Natural killer cell (primary cell): ENCODE measurements at regions not wholly inside any gene's neighbourhood (a gene's known extent, or its start where the extent isn't known, plus 50 kb on each side); places are given as distances from the start of the nearest gene placed in this dataset.

Source experiments
- ATAC-seq, 3 donors: fragments of 150-1000 bp in 2 of 3; fragments of 200-7000 bp in 1 of 3; cut with Tn5 transposase; 1 replicate in 1 of 3; 2 replicates in 2 of 3; pipeline ENCODE4 v1.10.0; 2021; ENCODE audit warnings: mild to moderate bottlenecking in 2 of 3, moderate library complexity in 2 of 3
- DNase-seq, 2 donors: peaks; one replicate each; pipeline versions ENCODE4 v3.0.0 to v3.0.0-alpha.2; 2013 to 2021; ENCODE audit warnings: mixed read lengths in 1 of 2
- H3K27ac ChIP-seq: one replicate; pipeline ENCODE4 v1.5.1; 2013; ENCODE audit warnings: mild to moderate bottlenecking, low read length
- H3K27me3 ChIP-seq: one replicate; pipeline ENCODE4 v1.6.1; 2013; ENCODE audit warnings: low read length; ENCODE audit not compliant: control insufficient read depth, insufficient read depth
- H3K36me3 ChIP-seq: one replicate; pipeline ENCODE4 v1.6.1; 2013; ENCODE audit warnings: low read length; ENCODE audit not compliant: control insufficient read depth, insufficient read depth
- H3K4me1 ChIP-seq: one replicate; pipeline ENCODE4 v1.6.1; 2013; ENCODE audit warnings: low read length; ENCODE audit not compliant: control insufficient read depth, insufficient read depth
- H3K4me3 ChIP-seq: one replicate; pipeline ENCODE4 v1.5.1; 2013; ENCODE audit warnings: low read length
- H3K9me3 ChIP-seq: one replicate; pipeline ENCODE4 v1.6.1; 2013; ENCODE audit warnings: low read length; ENCODE audit not compliant: control insufficient read depth, insufficient read depth
- H3K27ac Mint-ChIP-seq, 2 donors: one replicate each; pipeline ENCODE4 v1.8.0; 2022; ENCODE audit warnings: mild to moderate bottlenecking in 2 of 2, mixed read lengths in 2 of 2, moderate library complexity in 1 of 2
- H3K27me3 Mint-ChIP-seq, 2 donors: one replicate each; pipeline ENCODE4 v1.8.0; 2022; ENCODE audit warnings: low read depth in 2 of 2, mixed read lengths in 2 of 2
- H3K36me3 Mint-ChIP-seq: one replicate; pipeline ENCODE4 v1.8.0; 2022; ENCODE audit warnings: mixed read lengths
- H3K4me1 Mint-ChIP-seq, 2 donors: one replicate each; pipeline ENCODE4 v1.8.0; 2022; ENCODE audit warnings: mixed read lengths in 2 of 2
- H3K4me3 Mint-ChIP-seq: one replicate; pipeline ENCODE4 v1.8.0; 2022; ENCODE audit warnings: mild to moderate bottlenecking, moderate library complexity, mixed read lengths
- H3K9me3 Mint-ChIP-seq, 2 donors: one replicate each; pipeline ENCODE4 v1.8.0; 2022; ENCODE audit warnings: mixed read lengths in 2 of 2
- CTCF ChIP-seq: fragments of 200-600 bp; IDR thresholded peaks from one replicate; pipeline ENCODE4 v1.8.0; 2022; ENCODE audit warnings: antibody characterized with exemption
- WGBS: methylation state at CpG from one replicate; pipeline ENCODE4 v1.1.7; 2013; ENCODE audit warnings: missing lambda C conversion rate; ENCODE audit not compliant: insufficient coverage; 5-methylcytosine and 5-hydroxymethylcytosine counted together
- intact Hi-C: fragments of 100-400 bp; cut with micrococcal nuclease; formaldehyde crosslinking; loops from one replicate; pipeline ENCODE4 v1.14.2; 2022

GRCh38 chr13:81995316-81995715 lies 1654.4 kb upstream of the SPRY2 start:
- H3K4me3 Mint-ChIP-seq, result no peak overlapping the region
- H3K4me1 Mint-ChIP-seq, result no peaks in the 10 kb centered on the region
- Histone ChIP-seq H3K27ac (no peak overlapping the region), H3K27me3 (no peaks in the 10 kb centered on the region), H3K4me3 (no peak overlapping the region), H3K9me3 (peaks cover 5% of the 10 kb centered on the region), H3K4me1 (no peaks in the 10 kb centered on the region), H3K36me3 (no peaks in the 10 kb centered on the region)
- no peak for DNase-seq
- no peaks in the 10 kb centered on the region for H3K27me3 Mint-ChIP-seq
- no peak for TF ChIP-seq CTCF
- intact Hi-C loops, result no loop called here
- no peak overlapping the region for H3K27ac Mint-ChIP-seq
- 86% methylated on average over 3 of the region's 3 CpGs for WGBS
- peaks cover 0 to 6% of the 10 kb centered on the region in 2 donors for H3K9me3 Mint-ChIP-seq
- no peak for ATAC-seq
- H3K36me3 Mint-ChIP-seq, result no peaks in the 10 kb centered on the region

GRCh38 chr13:81990652-81991051 lies 1649.7 kb upstream of the SPRY2 start:
- H3K9me3 Mint-ChIP-seq, result peaks cover 6 to 14% of the 10 kb centered on the region in 2 donors
- intact Hi-C loops, result no loop called here
- H3K27ac ChIP-seq, result no peak overlapping the region
- H3K4me1 Mint-ChIP-seq, result no peaks in the 10 kb centered on the region
- DNase-seq, result no peak
- H3K4me1 ChIP-seq, result no peaks in the 10 kb centered on the region
- no peak for TF ChIP-seq CTCF
- no peaks in the 10 kb centered on the region for H3K27me3 Mint-ChIP-seq
- H3K9me3 ChIP-seq, result peaks cover 5% of the 10 kb centered on the region
- H3K4me3 ChIP-seq, result no peak overlapping the region
- no peak overlapping the region for H3K4me3 Mint-ChIP-seq
- no peaks in the 10 kb centered on the region for H3K27me3 ChIP-seq
- H3K36me3 Mint-ChIP-seq, result peaks cover 8% of the 10 kb centered on the region
- ATAC-seq, result no peak
- no peak overlapping the region for H3K27ac Mint-ChIP-seq
- H3K36me3 ChIP-seq, result no peaks in the 10 kb centered on the region
- WGBS, result 96% methylated on average over 5 of the region's 6 CpGs

DNA sequence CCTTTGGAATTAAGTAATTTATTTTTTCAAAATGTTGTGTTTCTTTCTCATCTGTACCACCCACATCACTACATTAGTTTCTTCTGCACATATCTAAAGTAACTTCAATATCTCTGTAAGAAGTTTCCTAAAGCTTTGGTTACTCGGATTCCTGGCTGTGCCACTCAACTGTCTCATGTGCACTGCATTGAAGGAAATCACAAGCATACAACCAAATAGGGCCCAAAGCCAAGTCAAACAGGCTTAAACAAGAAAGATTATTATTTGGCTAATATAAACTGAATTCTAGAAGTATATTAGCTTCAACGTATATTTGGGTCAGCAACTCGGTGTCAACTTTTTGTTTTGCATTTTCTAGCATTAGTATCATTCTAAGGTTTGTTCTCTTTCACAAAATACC lies 1647.6 kb upstream of the SPRY2 start:
- no peak for TF ChIP-seq CTCF
- Histone ChIP-seq H3K27me3 (no peaks in the 10 kb centered on the region), H3K27ac (no peak overlapping the region), H3K4me1 (no peaks in the 10 kb centered on the region), H3K9me3 (peaks cover 5% of the 10 kb centered on the region), H3K4me3 (no peak overlapping the region), H3K36me3 (no peaks in the 10 kb centered on the region)
- Mint-ChIP-seq H3K36me3 (peaks cover 8% of the 10 kb centered on the region), H3K4me3 (no peak overlapping the region), H3K27ac (no peak overlapping the region), H3K27me3 (no peaks in the 10 kb centered on the region), H3K9me3 (peaks cover 6 to 15% of the 10 kb centered on the region in 2 donors), H3K4me1 (no peaks in the 10 kb centered on the region)
- ATAC-seq, result no peak
- DNase-seq, result no peak
- intact Hi-C loops, result no loop called here
- WGBS, result 89% methylated on average over 3 of the region's 3 CpGs

- no peak overlapping the region for H3K27ac Mint-ChIP-seq
- no peaks in the 10 kb centered on the region for H3K4me1 Mint-ChIP-seq
- no peaks in the 10 kb centered on the region for H3K36me3 ChIP-seq
- H3K4me3 Mint-ChIP-seq, result no peak overlapping the region
- H3K4me3 ChIP-seq, result no peak overlapping the region
- H3K9me3 Mint-ChIP-seq, result peaks cover 8 to 14% of the 10 kb centered on the region in 2 donors
- no peak for TF ChIP-seq CTCF
- H3K4me1 ChIP-seq, result no peaks in the 10 kb centered on the region
- H3K27me3 ChIP-seq, result no peaks in the 10 kb centered on the region
- DNase-seq, result no peak
- intact Hi-C loops, result no loop called here
- no peak overlapping the region for H3K27ac ChIP-seq
- no peak for ATAC-seq
- 100% methylated on average over 1 of the region's 3 CpGs for WGBS
- peaks cover 8% of the 10 kb centered on the region for H3K36me3 Mint-ChIP-seq
- H3K9me3 ChIP-seq, result peaks cover 5% of the 10 kb centered on the region
- no peaks in the 10 kb centered on the region for H3K27me3 Mint-ChIP-seq
Observed at GRCh38 chr13:81987677-81988357, 1646.9 kb upstream of the SPRY2 start.
